Stimulated activated CD4-positive, alpha-beta T cell treated with anti-CD3 and anti-CD28 coated beads, Interleukin-2, amount 100 ng/mL, for 48 hours (primary cell): ENCODE measurements at regions not wholly inside any gene's neighbourhood (a gene's known extent, or its start where the extent isn't known, plus 50 kb on each side); places are given as distances from the start of the nearest gene placed in this dataset.
"Not testable (repeated sequence)": the region's sequence is repeated elsewhere in the genome, so short reads cannot be mapped to it uniquely, and the experiment has no call there.

Experiments used
- DNase-seq, 2 donors: peaks; one replicate each; pipeline ENCODE4 v3.0.0-alpha.2; 2020

- DNase-seq: not testable (repeated sequence)
Observed at GRCh38 chr12:8282181-8282580, 54.8 kb upstream of the FAM90A1 start.

- not testable (repeated sequence) for DNase-seq
Observed at GRCh38 chr12:8285681-8286080, 58.3 kb upstream of the FAM90A1 start.

GRCh38 chr12:8291764-8292163, 64.3 kb upstream of the FAM90A1 start:
- DNase-seq: not testable (repeated sequence)

DNA sequence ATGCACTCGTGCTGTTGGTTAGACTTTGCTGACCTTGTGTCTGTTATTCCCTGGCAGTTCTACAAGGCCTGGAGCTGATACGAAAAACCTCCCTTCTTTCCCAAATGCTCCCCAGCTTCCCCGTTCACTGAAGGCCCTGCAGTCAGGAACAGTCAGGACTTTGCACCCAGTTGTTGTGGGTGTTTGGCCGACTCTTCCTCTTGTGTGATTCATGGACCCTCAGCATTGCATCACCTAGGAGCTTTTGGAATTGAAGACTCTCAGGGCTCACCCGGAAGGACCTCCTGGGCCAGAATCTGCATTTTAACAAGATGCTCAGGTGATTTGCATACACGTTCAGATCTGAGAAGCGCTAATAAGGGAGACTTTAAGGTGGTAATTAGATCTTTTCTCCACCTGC, 67.2 kb upstream of the FAM90A1 start:
- not testable (repeated sequence) for DNase-seq

GRCh38 chr12:8308611-8309010, 81.2 kb upstream of the FAM90A1 start:
- DNase-seq: not testable (repeated sequence)

DNA sequence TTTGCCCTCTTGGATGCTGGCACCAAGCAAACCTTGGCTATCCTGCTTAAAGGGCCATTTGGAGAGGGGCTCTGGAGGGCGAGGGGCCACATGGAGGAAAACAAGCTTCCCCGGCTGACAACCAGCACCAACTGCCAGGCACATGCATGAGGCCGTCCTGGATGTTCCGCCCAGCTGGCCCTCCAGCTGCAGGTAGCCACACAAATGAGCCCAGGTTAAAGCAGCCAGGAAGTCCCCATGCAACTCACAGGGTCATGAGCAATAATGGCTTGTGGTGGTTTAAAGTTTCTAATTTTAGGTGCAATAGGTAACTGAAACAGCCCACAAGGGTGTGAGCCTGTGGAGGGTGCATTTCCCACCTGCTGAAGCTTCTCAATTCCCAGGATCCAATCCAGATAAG, 88.6 kb upstream of the FAM90A1 start:
- DNase-seq: not testable (repeated sequence)

DNA sequence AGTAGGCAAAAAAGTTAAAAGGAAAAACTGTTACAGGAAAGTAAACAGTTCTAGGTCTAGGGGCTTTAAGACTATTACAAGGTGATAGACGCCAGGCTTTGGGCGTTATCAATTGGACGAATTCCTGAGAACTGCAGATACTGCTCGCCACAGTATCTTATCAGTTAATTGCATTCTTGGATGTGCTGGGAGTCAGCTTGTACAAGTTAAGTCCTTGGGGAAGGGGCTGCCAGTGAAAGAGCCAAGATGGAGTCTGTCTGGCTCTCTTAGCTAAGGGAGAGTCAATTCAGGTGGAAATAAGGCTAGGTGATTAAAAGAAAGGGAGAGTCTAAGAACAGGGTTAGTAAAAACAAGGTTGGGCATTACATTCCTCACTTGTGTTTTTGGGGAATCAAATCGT, 90.3 kb upstream of the FAM90A1 start:
- not testable (repeated sequence) for DNase-seq

DNA sequence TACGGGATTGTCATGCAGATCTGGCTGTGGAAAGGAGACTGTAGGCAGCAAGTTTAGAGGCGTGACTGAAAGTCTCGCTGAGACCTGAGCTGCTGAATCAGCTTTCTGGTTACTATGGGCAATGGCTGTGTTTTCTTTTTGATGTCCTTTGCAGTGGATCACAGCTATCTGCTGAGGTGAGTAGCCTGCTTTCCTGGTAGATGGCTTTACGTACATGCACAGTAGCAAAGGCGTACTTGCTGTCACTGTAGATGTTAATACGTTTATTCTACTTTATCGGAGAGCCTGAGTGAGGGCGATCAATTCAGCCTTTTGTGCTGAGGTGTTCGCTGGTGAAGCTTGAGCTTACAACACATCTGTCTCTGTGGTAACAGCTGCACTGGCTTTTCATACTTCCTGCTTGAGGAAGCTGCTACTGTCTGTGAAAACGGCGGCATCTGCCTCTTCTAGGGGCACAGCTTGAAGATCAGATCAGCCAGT, 92.9 kb upstream of the FAM90A1 start:
- DNase-seq: peak; percentile 16

DNA sequence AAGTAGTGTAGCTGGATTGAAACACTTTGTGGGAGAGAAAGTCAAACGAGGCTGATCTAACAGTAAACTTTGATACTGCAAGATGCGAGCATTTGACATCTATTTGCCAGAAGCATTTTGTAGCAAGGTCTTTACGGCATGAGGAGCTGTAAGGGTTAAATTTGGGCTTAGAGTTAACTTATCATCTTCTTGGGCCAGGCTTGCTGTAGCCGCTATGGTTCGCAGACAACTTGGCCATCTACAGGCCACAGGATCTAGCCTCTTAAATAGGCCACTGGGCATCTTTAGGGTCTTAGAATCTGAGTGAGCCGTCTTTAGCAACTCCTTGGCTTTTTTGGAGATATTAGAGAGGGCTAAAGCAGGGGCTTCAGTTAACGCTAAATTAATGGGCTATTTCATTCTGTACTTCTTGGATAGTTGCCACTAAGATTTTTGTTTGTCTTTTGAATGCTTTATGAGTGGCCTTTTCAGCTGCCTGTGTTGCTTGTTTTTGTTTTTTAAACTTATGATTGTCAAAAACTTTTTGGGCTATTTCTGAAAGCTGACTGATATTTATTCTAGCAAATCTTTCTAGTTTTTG, 93.5 kb upstream of the FAM90A1 start:
- DNase-seq: not testable (repeated sequence)

DNA sequence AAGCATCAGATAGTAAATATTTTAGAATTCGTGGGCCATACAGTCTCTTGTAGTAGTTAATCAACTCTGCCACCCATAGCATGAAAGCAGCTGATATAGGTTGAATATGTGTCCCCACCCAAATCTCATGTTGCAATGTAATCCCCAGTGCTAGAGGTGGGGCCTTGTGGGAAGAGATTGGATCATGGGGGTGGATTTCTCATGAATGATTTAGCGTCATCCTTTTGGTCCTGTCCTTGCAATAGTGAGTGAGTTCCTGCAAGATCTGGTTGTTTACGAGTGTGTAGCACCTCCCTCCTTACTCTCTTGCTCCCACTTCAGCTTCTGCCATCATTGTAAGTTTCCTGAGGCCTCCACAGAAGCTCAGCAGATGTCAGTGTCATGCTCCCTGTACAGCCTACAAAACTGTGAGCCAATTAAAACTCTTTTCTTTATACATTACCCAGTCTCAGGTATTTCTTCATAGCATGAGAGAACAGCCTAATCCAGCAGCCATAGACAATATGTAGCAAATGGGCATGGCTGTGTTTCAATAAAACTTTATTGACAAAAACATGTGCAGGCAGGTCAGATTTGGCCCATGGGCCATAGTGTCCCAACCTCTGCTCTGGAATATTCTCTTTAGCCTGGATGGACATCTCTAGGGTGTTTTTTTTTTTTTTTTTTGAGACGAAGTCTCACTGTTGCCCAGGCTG, 97.9 kb upstream of the FAM90A1 start:
- DNase-seq: not testable (repeated sequence)

DNA sequence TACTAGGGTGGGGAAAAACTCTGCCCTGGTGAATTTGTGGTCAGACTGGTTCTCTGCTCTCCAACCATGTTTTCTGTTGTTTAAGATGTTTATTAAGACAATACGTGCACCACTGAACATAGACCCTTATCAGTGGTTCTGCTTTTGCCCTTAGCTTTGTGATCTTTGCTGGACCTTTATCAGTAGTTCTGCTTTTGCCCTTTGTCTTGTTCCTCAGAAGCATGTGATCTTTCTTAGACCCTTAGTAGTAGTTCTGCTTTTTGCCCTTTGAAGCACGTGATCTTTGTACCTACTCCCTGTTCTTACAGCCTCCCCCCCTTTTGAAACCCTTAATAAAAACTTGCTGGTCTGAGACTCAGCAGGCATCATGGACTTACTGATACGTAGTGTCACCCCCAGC, 101.4 kb upstream of the FAM90A1 start:
- not testable (repeated sequence) for DNase-seq

- not testable (repeated sequence) for DNase-seq
Observed at GRCh38 chr12:8332373-8332772, 105.0 kb upstream of the FAM90A1 start.

GRCh38 chr12:8351073-8351472, 104.7 kb upstream of the CLEC6A start:
- DNase-seq: not testable (repeated sequence)

DNA sequence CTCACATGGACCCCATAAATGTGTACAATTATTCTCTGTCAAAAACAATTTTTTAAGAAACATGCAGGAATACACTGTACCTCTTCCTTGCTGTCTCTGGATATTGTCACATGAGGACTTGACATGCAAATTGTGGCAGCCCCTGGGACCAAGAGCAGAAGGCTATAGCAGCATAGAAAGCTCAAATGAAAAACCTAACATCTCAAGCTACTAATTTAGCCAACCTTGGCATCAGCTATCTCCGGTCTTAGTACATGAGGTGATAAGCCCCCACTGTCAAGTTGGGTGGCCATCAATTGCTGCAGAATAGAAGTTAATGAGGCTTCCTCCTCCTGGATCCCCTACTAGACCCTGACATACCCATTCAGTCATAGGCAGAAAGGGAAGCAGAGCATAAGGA, 101.0 kb upstream of the CLEC6A start:
- not testable (repeated sequence) for DNase-seq

DNA sequence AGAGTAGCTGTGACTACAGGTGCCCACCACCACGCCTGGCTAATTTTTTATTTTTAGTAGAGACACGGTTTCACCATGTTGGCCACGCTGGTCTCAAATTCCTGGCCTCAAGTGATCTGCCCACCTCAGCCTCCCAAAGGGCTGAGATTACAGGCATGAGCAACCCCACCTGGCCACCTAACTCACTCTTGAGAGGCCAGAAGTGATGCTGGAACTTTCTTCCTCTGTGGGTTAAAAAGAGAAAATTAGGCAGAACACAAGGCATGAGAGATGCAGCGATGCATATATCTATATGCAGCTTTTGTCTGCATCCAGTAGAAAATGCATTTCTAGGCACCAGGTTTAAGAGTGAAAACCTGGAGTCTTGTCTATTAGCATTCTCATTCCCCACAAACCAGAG, 100.2 kb upstream of the CLEC6A start:
- DNase-seq: not testable (repeated sequence)

DNA sequence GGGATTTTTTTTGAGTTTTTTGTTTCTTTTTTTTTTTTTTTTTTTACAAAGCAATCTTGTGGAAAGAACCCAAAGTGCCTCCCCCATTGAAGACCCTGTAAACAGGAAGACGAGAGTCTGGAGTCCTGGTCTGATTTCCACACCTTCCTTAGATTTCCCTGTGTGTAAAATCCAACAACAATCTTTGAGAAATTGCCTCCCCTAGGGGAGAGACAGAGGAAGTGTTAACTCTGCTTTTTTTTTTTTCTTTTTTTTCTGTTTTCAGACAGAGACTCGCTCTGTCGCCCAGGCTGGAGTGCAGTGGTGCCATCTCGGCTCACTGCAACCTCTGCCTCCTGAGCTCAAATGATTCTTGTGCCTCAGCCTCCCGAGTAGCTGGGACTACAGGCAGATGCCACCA, 82.0 kb upstream of the CLEC6A start:
- DNase-seq: not testable (repeated sequence)

GRCh38 chr12:8375122-8375521, 80.6 kb upstream of the CLEC6A start:
- DNase-seq: not testable (repeated sequence)

DNA sequence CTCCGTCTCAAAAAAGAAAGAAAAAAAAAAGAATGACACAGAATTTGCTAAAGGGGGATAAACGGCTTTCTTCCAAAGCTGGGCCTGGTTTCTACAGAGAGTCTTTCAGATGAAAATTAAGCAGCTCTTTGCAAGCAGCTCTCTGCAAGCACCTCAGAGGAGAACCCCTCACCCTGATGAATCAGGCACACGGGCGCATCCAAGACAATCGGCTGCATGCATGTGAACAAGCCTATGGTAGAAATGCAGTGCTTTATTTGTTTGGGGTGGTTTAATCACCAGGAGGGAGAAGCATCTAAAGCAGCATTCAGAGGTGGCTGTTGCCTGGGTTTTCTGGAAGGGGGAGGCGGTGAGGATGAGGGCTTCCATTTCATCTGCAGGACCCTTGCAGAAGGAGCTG, 78.0 kb upstream of the CLEC6A start:
- not testable (repeated sequence) for DNase-seq

GRCh38 chr12:8382556-8382955, 73.2 kb upstream of the CLEC6A start:
- not testable (repeated sequence) for DNase-seq

DNA sequence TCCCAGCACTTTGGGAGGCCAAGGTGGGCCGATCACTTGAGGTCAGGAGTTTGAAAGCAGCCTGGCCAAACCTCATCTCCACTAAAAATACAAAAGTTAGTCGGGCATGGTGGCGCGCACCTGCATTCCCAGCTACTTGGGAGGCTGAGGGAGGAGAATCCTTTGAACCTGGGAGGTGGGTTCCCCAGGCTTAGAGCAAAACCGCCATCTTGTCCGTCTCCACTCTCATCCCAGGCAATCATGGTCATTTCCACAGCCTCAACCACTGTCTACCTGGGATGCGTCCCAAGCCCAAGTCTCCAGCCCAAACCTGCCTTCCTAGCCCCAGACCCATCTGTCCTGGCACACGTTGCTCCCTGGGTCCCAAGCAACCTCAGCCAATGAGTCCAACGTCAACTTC, 71.1 kb upstream of the CLEC6A start:
- not testable (repeated sequence) for DNase-seq

- DNase-seq: not testable (repeated sequence)
Observed at GRCh38 chr12:8385431-8385830, 70.3 kb upstream of the CLEC6A start.

- not testable (repeated sequence) for DNase-seq
Observed at GRCh38 chr12:8386661-8387060, 69.1 kb upstream of the CLEC6A start.

GRCh38 chr12:8389296-8389695, 66.5 kb upstream of the CLEC6A start:
- DNase-seq: not testable (repeated sequence)

GRCh38 chr12:8390001-8390777, 65.6 kb upstream of the CLEC6A start:
- DNase-seq: peak in 1 of 2 donors; percentile 87
